Endothelial cell of umbilical vein (primary cell): ENCODE measurements at regions not wholly inside any gene's neighbourhood (a gene's known extent, or its start where the extent isn't known, plus 50 kb on each side); places are given as distances from the start of the nearest gene placed in this dataset.

ENCODE experiments used
- BruUV-seq: library from RNA; stranded (reverse); fragments of 400-500 nt; replicated peaks from 2 replicates; lab custom pipeline; 2021; lab: Mats Ljungman, UMichigan
- CTCF ChIA-PET: fragments of 300-600, 350-600 bp; sonication (Branson Sonifier 250); formaldehyde crosslinking; loops from one replicate; lab custom pipeline; 2021; ENCODE audit warnings: antibody characterized with exemption, inconsistent platforms; lab: Charles Lee
- POLR2A ChIA-PET: fragments of 300-600, 350-600 bp; sonication (Branson Sonifier 250); formaldehyde crosslinking; loops from one replicate; lab custom pipeline; 2021; ENCODE audit warnings: antibody characterized with exemption, inconsistent platforms; lab: Charles Lee
- DNase-seq: peaks from one replicate; pipeline ENCODE4 v3.0.0-alpha.2; 2011; ENCODE audit warnings: low read depth, low spot score
- FAIRE-seq: peaks from 2 replicates; lab custom pipeline; 2011; peaks lifted over from hg19 to GRCh38; lab: Jason Lieb, UNC
- H2AFZ ChIP-seq: 2 replicates; pipeline ENCODE4 v1.6.0; 2012; ENCODE audit warnings: low read depth, low read length, control low read depth, inconsistent platforms
- H3K27ac ChIP-seq: 2 replicates; pipeline ENCODE4 v1.5.1; 2011; ENCODE audit warnings: low read depth, mild to moderate bottlenecking, control low read depth, low read length, moderate library complexity; ENCODE audit not compliant: insufficient read depth
- H3K27me3 ChIP-seq, 2 experiments: 2 replicates each; pipeline versions ENCODE4 v1.6.0 to v1.6.1; 2011; ENCODE audit warnings: low read length in 2 of 2, mixed read lengths in 1 of 2; ENCODE audit not compliant: control insufficient read depth in 2 of 2, insufficient read depth in 2 of 2
- H3K36me3 ChIP-seq, 2 experiments: 2 replicates in 1 of 2; 3 replicates in 1 of 2; pipeline ENCODE4 v1.5.1; 2011; ENCODE audit warnings: low read length in 2 of 2, mild to moderate bottlenecking in 1 of 2, moderate library complexity in 1 of 2; ENCODE audit not compliant: control insufficient read depth in 2 of 2, insufficient read depth in 2 of 2; ENCODE audit errors: extremely low read depth in 1 of 2
- H3K4me1 ChIP-seq: 3 replicates; pipeline ENCODE4 v1.5.1; 2011; ENCODE audit warnings: mild to moderate bottlenecking, low read length; ENCODE audit not compliant: control insufficient read depth, insufficient read depth; ENCODE audit errors: extremely low read depth
- H3K4me2 ChIP-seq: 2 replicates; pipeline ENCODE4 v1.6.1; 2011; ENCODE audit warnings: low read length, control low read depth, mixed read lengths; ENCODE audit not compliant: insufficient read depth
- H3K4me3 ChIP-seq, 3 experiments: fragments of 200-600 bp in 1 of 3; sonication (generic), shearing (Covaris generic) in 1 of 3; replicated peaks in 1 of 3; 2 replicates each; pipeline ENCODE4 v1.5.1; 2011 to 2016; ENCODE audit warnings: control low read depth in 3 of 3, low read length in 3 of 3, mild to moderate bottlenecking in 2 of 3, inconsistent platforms in 1 of 3, low read depth in 1 of 3, moderate library complexity in 1 of 3; ENCODE audit not compliant: insufficient read depth in 1 of 3
- H3K79me2 ChIP-seq: 2 replicates; pipeline ENCODE4 v1.6.0; 2012; ENCODE audit warnings: low read length, inconsistent platforms; ENCODE audit not compliant: control insufficient read depth, insufficient read depth
- H3K9ac ChIP-seq: replicated peaks from 2 replicates; pipeline ENCODE3; 2011; ENCODE audit warnings: low read length, control low read depth; ENCODE audit not compliant: insufficient read depth; ENCODE audit errors: extremely low read depth
- H3K9me1 ChIP-seq: replicated peaks from 3 replicates; pipeline ENCODE4 v1.6.0; 2011; ENCODE audit warnings: mild to moderate bottlenecking, low read length; ENCODE audit not compliant: control insufficient read depth, insufficient read depth; ENCODE audit errors: extremely low read depth
- H3K9me3 ChIP-seq: replicated peaks from 2 replicates; pipeline ENCODE4 v1.5.1; 2012; ENCODE audit warnings: low read length, inconsistent platforms; ENCODE audit not compliant: control insufficient read depth, insufficient read depth
- H4K20me1 ChIP-seq: replicated peaks from 2 replicates; pipeline ENCODE3; 2011; ENCODE audit warnings: mild to moderate bottlenecking, low read length; ENCODE audit not compliant: control insufficient read depth, insufficient read depth; ENCODE audit errors: extremely low read depth
- EZH2 ChIP-seq: IDR thresholded peaks from 2 replicates; pipeline ENCODE4 v1.6.1; 2012; ENCODE audit warnings: borderline replicate concordance, low read depth, mild to moderate bottlenecking, moderate library complexity, low read length, inconsistent platforms; ENCODE audit not compliant: severe bottlenecking
- FOS ChIP-seq: IDR thresholded peaks from 2 replicates; pipeline ENCODE4 v1.6.1; 2011; ENCODE audit warnings: mild to moderate bottlenecking, low read length, moderate library complexity, borderline replicate concordance; ENCODE audit not compliant: insufficient read depth
- GATA2 ChIP-seq: IDR thresholded peaks from 2 replicates; pipeline ENCODE4 v1.7.0; 2011; ENCODE audit warnings: low read depth, mild to moderate bottlenecking, moderate library complexity, mixed read lengths, low read length; ENCODE audit not compliant: insufficient read length, insufficient read depth
- JUN ChIP-seq: IDR thresholded peaks from 2 replicates; pipeline ENCODE4 v1.6.1; 2011; ENCODE audit warnings: borderline replicate concordance, low read depth; ENCODE audit not compliant: insufficient read length, insufficient read depth
- MAX ChIP-seq: IDR thresholded peaks from 2 replicates; pipeline ENCODE4 v1.6.1; 2011; ENCODE audit not compliant: insufficient read depth, insufficient read length
- MYC ChIP-seq: IDR thresholded peaks from one replicate; pipeline ENCODE4 v1.6.1; 2011; ENCODE audit warnings: mild to moderate bottlenecking, low read depth, low read length
- POLR2A ChIP-seq: IDR thresholded peaks from 2 replicates; pipeline ENCODE4 v1.6.1; 2012; ENCODE audit warnings: low read depth, mild to moderate bottlenecking, control low read depth, low read length
- POLR2AphosphoS5 ChIP-seq: IDR thresholded peaks from 2 replicates; pipeline ENCODE4 v1.6.1; 2012; ENCODE audit warnings: low read depth, mild to moderate bottlenecking, control low read depth, low read length, moderate library complexity; ENCODE audit not compliant: insufficient read depth
- dilution Hi-C: fragments of 300-500 bp; cut with MboI; formaldehyde crosslinking; loops from one replicate; pipeline ENCODE4 v1.15.0; 2019; ENCODE audit warnings: low sequenced_read_pairs; ENCODE audit not compliant: extremely low pct_ligation_motif_present
- intact Hi-C: fragments of 100-400 bp; cut with micrococcal nuclease; formaldehyde crosslinking; loops from one replicate; pipeline ENCODE4 v1.10.0; 2022
- TF ChIP-seq, protein P1 (sequence below), 2 donors: IDR thresholded peaks; 1 replicate in 1 of 2; 2 replicates in 1 of 2; pipeline ENCODE4 v1.5.1; 2011; ENCODE audit warnings: low read length in 2 of 2, mild to moderate bottlenecking in 2 of 2, moderate library complexity in 2 of 2, control low read depth in 1 of 2, inconsistent platforms in 1 of 2, low read depth in 1 of 2; ENCODE audit not compliant: insufficient read depth in 1 of 2; ENCODE audit errors: extremely low read depth in 1 of 2

DNA sequence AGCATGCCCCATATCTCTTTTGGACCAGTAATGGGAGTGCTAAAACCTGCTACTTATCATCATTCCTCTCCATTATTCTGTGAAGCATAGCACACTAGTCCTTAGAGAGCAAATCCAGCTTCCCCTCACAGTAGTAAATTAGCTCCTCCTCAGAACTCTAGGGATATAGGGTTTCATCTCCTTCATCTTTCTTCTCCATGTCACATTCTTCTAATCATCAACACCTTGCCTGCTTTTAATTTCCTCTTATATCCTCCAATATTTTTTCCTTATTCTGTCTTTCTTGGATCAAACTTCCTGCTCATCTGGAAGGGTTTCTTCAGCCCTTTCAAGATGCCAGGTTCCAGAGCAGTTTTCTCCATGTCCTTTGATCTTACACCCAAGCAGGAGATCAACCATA, 321.4 kb upstream of the ACVR2A start:
- H3K27me3 ChIP-seq = no peaks in the 10 kb centered on the region
- no peaks in the 10 kb centered on the region for H3K9me3 ChIP-seq
- no peak overlapping the region for H3K9ac ChIP-seq
- dilution Hi-C loops (no loop called here), intact Hi-C loops (no loop called here)
- no peak overlapping the region for H3K27ac ChIP-seq
- POLR2A ChIA-PET = no interaction called here
- H3K4me3 ChIP-seq = no peak overlapping the region
- H3K79me2 ChIP-seq = no peaks in the 10 kb centered on the region
- no peak for FAIRE-seq
- TF ChIP-seq, protein P1, sequence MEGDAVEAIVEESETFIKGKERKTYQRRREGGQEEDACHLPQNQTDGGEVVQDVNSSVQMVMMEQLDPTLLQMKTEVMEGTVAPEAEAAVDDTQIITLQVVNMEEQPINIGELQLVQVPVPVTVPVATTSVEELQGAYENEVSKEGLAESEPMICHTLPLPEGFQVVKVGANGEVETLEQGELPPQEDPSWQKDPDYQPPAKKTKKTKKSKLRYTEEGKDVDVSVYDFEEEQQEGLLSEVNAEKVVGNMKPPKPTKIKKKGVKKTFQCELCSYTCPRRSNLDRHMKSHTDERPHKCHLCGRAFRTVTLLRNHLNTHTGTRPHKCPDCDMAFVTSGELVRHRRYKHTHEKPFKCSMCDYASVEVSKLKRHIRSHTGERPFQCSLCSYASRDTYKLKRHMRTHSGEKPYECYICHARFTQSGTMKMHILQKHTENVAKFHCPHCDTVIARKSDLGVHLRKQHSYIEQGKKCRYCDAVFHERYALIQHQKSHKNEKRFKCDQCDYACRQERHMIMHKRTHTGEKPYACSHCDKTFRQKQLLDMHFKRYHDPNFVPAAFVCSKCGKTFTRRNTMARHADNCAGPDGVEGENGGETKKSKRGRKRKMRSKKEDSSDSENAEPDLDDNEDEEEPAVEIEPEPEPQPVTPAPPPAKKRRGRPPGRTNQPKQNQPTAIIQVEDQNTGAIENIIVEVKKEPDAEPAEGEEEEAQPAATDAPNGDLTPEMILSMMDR (IDR thresholded peaks at IDR 0.05; ENCODE audit: extremely low read depth in 1 of 2, insufficient read depth in 1 of 2, low read depth in 1 of 2, low read length in 2 of 2) = no peak
- no peak for TF ChIP-seq JUN
- no peak for TF ChIP-seq FOS
- no peak for TF ChIP-seq MYC
- TF ChIP-seq GATA2 = no peak
- no peak for TF ChIP-seq MAX
- no peak for TF ChIP-seq POLR2A
- TF ChIP-seq EZH2 = no peak
- TF ChIP-seq POLR2AphosphoS5 = no peak
- no peaks in the 10 kb centered on the region for H3K9me1 ChIP-seq
- BruUV-seq = no TSS peak
- H3K4me2 ChIP-seq = no peak overlapping the region
- no peaks in the 10 kb centered on the region for H4K20me1 ChIP-seq
- H3K4me1 ChIP-seq = no peaks in the 10 kb centered on the region
- no peak overlapping the region for H2AFZ ChIP-seq
- DNase-seq = no peak
- CTCF ChIA-PET = no interaction called here
- H3K36me3 ChIP-seq = no peaks in the 10 kb centered on the region
